H1 (cell line): ENCODE measurements at regions not wholly inside any gene's neighbourhood (a gene's known extent, or its start where the extent isn't known, plus 50 kb on each side); places are given as distances from the start of the nearest gene placed in this dataset.

Experiments
- E2F6 ChIP-seq: IDR thresholded peaks from 2 replicates; pipeline ENCODE4 v1.6.1; 2012; ENCODE audit warnings: inconsistent platforms
- GABPA ChIP-seq: IDR thresholded peaks from 2 replicates; pipeline ENCODE4 v1.6.1; 2011; ENCODE audit warnings: mild to moderate bottlenecking, low read length, moderate library complexity, borderline replicate concordance; ENCODE audit not compliant: insufficient read depth
- RNF2 ChIP-seq: fragments of 200-900, 300-1000 bp; sonication (generic); IDR thresholded peaks from 2 replicates; pipeline ENCODE4 v1.7.1; 2016; ENCODE audit warnings: borderline replicate concordance, low read depth, mild to moderate bottlenecking, antibody characterized with exemption, low read length; ENCODE audit not compliant: poor library complexity, severe bottlenecking; ENCODE audit errors: missing control alignments
- SAP30 ChIP-seq: fragments of 300-600 bp; sonication (generic); IDR thresholded peaks from 2 replicates; pipeline ENCODE4 v1.7.1; 2012; ENCODE audit warnings: low read length, moderate library complexity, mild to moderate bottlenecking, inconsistent platforms; ENCODE audit not compliant: insufficient read depth, insufficient replicate concordance

GRCh38 chr6:86122086-86122485 lies 479.4 kb upstream of the SYNCRIP start (continued):
- no peak for TF ChIP-seq E2F6
- TF ChIP-seq GABPA = no peak
- no peak for TF ChIP-seq SAP30
- no peak for TF ChIP-seq RNF2
